DND-41 (cell line): ENCODE measurements at regions not wholly inside any gene's neighbourhood (a gene's known extent, or its start where the extent isn't known, plus 50 kb on each side); places are given as distances from the start of the nearest gene placed in this dataset.

Experiments used
- CTCF ChIP-seq: IDR thresholded peaks from 2 replicates; pipeline ENCODE4 v1.5.1; 2012; ENCODE audit warnings: borderline replicate concordance, low read length, moderate library complexity, mild to moderate bottlenecking; ENCODE audit not compliant: poor library complexity, severe bottlenecking; ENCODE audit errors: extremely low read depth
- EZH2 ChIP-seq: IDR thresholded peaks from 3 replicates; pipeline ENCODE4 v1.6.1; 2012; ENCODE audit warnings: borderline replicate concordance, low read depth, mild to moderate bottlenecking, moderate library complexity, low read length, inconsistent platforms; ENCODE audit not compliant: severe bottlenecking

GRCh38 chr5:143572671-143573070 lies 169.2 kb upstream of the NR3C1 start:
- TF ChIP-seq EZH2 (no peak), CTCF (no peak)
